NK-92 treated with Interleukin-12 subunit alpha and Interleukin-12 subunit beta, amount 100 ng/mL, for 24 hours (cell line): ENCODE measurements at regions not wholly inside any gene's neighbourhood (a gene's known extent, or its start where the extent isn't known, plus 50 kb on each side); places are given as distances from the start of the nearest gene placed in this dataset.
"Not testable (repeated sequence)": the region's sequence is repeated elsewhere in the genome, so short reads cannot be mapped to it uniquely, and the experiment has no call there.

Experiments
- DNase-seq: peaks from one replicate; lab custom pipeline; 2025; lab: John Stamatoyannopoulos, UW

- no peak for DNase-seq
Measured at GRCh38 chr2:8344144-8345097, 337.4 kb upstream of the ID2 start.

GRCh38 chr2:8345200-8345599, 336.7 kb upstream of the ID2 start:
- DNase-seq: no peak

GRCh38 chr2:8346208-8346607, 335.6 kb upstream of the ID2 start:
- peak; percentile 12 for DNase-seq

GRCh38 chr2:8346706-8347430, 335.0 kb upstream of the ID2 start:
- DNase-seq: no peak

DNA sequence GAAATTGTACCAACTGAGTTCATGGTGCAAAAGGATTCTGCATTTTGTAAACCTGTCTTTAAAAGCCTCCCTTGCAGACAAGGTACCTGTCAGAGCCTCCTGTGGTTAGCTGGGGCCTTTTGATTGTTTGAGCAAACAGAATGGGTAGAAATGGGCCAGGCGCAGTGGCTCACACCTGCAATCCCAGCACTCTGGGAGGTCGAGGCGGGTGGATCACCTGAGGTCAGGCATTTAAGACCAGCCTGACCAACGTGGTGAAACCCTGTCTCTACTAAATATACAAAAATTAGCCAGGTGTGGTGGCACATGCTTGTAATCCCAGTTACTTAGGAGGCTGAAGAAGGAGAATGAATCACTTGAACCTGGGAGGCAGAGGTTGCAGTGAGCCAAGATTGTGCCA, 332.9 kb upstream of the ID2 start:
- DNase-seq: not testable (repeated sequence)

- peak; percentile 8 for DNase-seq
Measured at GRCh38 chr2:8352296-8352695, 329.6 kb upstream of the ID2 start.

- no peak for DNase-seq
Measured at GRCh38 chr2:8352989-8353388, 328.9 kb upstream of the ID2 start.

DNA sequence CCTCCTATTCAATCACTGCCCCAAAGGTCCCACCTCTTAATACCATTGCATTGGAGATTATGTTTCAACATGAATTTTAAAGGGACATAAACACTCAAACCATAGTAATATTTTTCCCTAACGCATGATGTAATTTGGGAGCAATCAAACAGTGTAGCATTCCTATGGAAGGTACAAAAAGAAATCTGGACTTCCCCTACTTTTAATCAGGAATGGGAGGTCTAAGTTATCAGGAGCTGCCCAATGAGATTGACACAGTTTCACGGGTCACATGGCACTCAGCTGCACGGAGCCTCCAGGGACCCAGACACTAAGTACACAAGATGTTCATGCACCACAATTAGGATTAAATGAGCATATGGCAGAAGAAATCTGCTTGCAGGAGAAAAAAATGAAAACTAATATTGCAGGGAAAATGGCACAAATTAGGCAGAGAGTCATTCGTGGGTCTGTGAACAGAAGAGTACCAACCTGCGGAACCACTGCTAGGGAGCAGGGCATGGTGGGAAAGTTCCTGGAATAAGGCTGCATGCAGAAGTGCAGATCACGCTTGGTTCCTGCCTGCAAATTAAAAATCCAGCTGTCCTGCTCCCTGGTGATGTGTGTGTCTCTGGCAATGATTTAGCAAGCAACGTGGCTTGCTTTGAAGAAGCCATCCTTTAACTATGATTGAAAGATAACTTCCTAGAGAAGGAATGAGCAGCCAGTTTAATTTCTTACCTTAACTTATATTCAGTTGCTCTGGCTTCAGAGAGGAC, 326.6 kb upstream of the ID2 start:
- DNase-seq: no peak

DNA sequence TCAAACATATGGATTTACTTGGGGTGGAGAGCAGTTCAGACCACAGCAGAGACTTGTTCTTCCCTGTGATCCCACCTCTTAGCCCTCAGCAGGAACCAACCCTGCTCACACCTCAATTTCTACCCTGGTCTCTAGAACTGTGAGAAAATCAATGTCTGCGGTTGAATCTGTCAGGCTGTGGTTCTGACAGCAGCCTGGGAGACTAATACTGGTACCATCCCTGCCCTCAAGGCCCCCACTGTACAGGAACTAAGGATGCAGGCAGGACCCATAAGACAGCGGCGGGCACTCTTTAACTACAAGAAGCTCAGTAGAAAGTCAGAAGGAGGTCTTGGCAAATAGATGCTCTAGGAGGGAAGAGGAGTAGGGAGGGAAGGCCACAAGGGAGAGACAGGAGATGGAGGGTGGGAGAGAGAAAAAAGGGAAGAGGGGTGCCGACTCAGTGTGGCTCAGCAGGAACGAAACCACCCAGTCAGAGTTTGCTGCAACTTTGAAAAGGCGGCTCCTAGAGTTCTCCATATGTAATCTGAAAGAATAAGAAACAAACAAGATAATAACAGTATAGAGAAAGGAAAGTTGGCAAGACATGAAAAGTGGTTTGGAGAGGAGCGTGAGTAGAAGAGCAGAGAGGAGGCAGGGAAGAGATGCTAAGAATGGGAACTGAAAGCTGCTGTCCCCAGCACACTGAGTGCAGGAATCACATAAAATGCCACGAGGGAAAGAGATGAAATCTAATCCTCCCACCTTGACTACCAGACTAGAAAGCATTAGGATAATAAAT, 323.9 kb upstream of the ID2 start:
- DNase-seq: no peak

- DNase-seq: no peak
Measured at GRCh38 chr2:8361930-8362329, 319.9 kb upstream of the ID2 start.

DNA sequence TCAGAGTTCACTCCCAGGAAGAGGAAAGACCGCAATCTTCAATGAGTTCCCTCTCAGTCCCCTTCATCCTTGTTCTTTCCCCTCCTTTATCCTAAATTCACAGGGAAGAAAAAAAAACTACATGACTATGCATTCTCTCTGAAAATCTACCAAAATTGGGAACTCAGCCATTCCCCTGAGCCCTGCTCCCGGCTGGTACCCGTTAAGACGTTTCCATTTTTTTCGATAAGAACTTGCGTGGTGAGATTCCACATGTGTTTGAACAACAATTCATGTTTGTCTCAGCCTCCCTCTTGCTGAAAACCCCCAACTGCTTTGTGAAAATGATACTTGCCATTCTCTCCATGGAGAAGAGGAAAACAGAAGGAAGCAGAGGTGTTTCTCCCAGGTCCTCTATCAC, 318.7 kb upstream of the ID2 start:
- no peak for DNase-seq

DNA sequence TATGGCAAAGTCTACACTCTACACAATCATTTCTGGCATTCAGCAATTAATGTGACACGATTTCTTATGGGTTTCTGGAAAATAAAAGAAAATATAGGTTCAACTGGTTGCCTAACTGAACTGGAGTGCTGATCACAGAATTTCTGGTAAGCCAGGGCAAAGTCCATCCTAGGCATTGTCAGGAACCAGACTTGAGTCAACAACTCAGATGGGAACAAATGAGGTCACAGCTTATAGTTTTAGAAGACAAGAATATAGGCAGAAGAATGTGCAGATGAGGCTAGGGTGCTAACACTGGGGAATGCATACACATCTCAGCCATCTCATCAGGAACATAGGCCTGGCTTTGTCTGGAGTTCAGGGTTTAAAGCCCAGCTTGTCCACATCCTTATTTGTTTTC, 317.2 kb upstream of the ID2 start:
- DNase-seq: no peak

DNA sequence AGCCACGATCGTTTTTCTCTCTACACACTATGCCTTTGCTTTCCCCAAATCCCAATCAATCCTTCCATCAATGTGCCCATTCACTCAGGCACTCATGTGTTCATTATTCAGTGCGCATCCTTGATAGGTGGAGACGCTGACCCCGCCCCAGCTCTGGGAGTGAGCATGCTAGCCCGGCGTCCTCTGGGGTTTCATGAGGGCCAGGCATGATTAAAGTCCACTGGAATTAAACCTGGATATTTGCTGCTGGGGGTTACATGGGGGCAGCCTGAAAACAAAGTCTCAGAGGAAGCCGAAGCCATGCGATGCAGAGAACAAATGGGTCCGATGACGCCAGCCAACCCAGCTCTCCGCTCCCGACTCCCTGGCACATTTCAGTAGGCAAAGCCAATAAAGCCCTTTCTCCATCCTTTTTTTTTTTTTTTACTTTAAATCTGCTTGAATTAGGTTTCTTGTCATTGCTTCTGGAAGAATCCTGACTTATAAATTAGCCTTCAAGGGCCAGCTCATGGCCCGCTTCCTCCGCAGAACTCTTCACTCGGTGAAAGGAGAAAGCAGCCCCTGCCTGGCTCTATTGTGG, 316.4 kb upstream of the ID2 start:
- no peak for DNase-seq

GRCh38 chr2:8367833-8368232, 314.0 kb upstream of the ID2 start:
- DNase-seq: no peak

DNA sequence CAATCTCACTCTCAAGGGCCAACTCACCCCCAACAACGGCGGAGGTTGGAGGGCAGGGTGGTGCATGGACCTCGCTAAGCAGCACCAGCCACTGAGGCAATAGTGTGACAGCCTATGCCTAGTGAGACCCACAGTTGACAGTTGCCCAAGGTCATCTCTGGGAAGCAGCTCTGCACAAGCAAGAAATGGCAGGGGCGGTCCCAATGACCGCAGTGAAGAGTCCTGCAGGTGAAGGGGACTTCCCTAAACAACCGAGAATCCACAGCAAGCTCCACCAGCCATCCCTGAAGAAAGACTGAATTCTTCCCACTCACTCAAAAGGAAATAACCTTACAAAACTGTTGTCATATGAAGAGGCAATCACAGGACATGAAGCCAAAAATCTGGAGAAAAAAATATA, 313.4 kb upstream of the ID2 start:
- DNase-seq: no peak

- no peak for DNase-seq
Measured at GRCh38 chr2:8369522-8369921, 312.3 kb upstream of the ID2 start.

GRCh38 chr2:8370258-8370802, 311.5 kb upstream of the ID2 start:
- no peak for DNase-seq

DNA sequence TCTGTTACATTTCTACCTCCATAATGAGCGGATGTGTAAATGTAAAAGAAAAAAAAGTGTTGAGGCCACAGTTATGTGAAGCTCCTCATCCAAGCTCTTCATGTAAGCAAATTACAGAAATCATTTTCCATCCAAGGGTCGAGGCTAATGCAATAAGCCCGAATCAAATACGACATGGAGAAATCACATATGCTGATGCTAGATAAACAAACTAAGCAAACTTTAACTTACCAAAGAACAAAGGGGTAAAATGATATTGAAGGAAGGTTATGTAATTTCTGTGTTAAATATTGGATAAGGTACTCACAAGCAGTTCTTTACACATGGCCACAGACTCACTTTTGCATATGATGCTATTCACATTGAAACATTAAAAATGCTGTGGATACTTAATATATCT, 310.2 kb upstream of the ID2 start:
- no peak for DNase-seq

DNA sequence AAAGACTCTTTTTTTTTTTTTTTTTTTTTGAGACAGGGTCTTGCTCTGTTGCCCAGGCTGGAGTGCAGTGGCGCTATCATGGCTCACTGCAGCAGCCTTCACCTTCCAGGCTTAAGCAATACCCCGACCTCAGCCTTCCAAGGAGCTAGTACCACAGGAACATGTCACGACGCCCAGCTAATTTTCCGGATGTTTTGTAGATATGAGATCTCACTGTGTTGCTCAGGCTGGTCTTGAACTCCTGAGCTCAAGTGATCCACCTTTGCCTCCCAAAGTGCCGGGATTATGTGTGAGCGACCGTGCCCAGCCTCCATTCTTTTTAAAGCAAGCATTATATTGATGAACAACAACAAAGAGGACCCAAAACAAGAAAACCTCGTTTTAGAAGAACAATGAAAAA, 307.1 kb upstream of the ID2 start:
- DNase-seq: no peak

DNA sequence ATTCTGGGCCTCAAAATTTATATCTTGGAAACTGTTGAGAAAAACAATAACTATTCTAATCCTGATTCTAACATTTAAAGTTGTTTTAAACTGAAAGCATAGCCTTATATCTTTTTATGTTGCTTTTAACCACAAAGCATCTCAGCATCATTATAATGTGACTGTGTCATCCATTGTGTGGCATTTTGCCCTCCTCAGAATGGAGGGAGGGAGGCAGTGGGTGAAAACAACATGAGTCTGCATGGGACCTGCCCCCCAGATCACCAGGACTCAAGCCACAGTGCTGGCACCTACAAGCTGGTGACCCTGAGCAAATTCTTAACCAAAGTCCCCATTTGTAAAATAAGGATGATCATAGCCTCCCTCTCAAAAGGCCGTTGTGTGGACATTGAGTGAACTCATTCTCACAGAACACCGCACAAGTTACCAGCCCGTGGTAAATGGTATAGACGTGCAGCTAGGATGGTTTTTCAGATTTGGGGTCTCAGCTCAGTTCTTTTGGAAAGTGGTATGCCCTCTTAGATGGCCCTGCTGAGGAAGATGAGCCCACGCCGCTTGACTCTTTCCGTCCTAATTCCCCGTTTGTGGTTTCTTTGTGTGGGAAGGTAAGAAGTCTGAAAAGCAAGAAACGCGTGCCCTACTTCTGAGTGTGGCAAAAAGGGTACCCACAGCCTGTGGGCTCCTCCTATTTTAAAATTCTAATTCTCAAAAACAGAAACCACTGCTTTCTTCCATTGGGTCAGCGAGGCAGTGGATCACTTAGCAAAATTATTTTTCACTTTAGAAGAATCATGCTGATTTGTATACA, 305.0 kb upstream of the ID2 start:
- no peak for DNase-seq
